HUES6 (cell line): ENCODE measurements at regions not wholly inside any gene's neighbourhood (a gene's known extent, or its start where the extent isn't known, plus 50 kb on each side); places are given as distances from the start of the nearest gene placed in this dataset.

Source experiments
- H3K27ac ChIP-seq: 2 replicates; pipeline ENCODE4 v1.7.0; 2013; ENCODE audit warnings: low read depth, mild to moderate bottlenecking, low read length, inconsistent platforms
- H3K27me3 ChIP-seq: 2 replicates; pipeline ENCODE4 v1.6.1; 2013; ENCODE audit warnings: low read length; ENCODE audit not compliant: control insufficient read depth, insufficient read depth
- H3K36me3 ChIP-seq: 2 replicates; pipeline ENCODE4 v1.6.1; 2013; ENCODE audit warnings: low read length; ENCODE audit not compliant: control insufficient read depth, insufficient read depth
- H3K4me1 ChIP-seq: 2 replicates; pipeline ENCODE4 v1.6.1; 2013; ENCODE audit warnings: low read length; ENCODE audit not compliant: control insufficient read depth, insufficient read depth
- H3K4me3 ChIP-seq: 2 replicates; pipeline ENCODE4 v1.5.1; 2013; ENCODE audit warnings: low read depth, low read length
- H3K9ac ChIP-seq: one replicate; pipeline ENCODE4 v1.6.1; 2013; ENCODE audit warnings: mild to moderate bottlenecking, low read length
- H3K9me3 ChIP-seq: 2 replicates; pipeline ENCODE4 v1.6.1; 2013; ENCODE audit warnings: low read depth, low read length; ENCODE audit not compliant: control insufficient read depth, insufficient read depth

- Histone ChIP-seq H3K4me3 (no peak overlapping the region), H3K27me3 (no peaks in the 10 kb centered on the region), H3K9ac (no peak overlapping the region), H3K9me3 (no peaks in the 10 kb centered on the region), H3K27ac (no peak overlapping the region), H3K4me1 (peaks cover 14% of the 10 kb centered on the region; the same call in 1 of the 2 replicates), H3K36me3 (no peaks in the 10 kb centered on the region)
Measured at GRCh38 chr3:44098656-44099415, 142.8 kb upstream of the TOPAZ1 start.

- Histone ChIP-seq H3K36me3 (no peaks in the 10 kb centered on the region), H3K4me1 (peaks cover 16% of the 10 kb centered on the region; the same call in 1 of the 2 replicates), H3K27me3 (no peaks in the 10 kb centered on the region), H3K9me3 (no peaks in the 10 kb centered on the region), H3K27ac (no peak overlapping the region), H3K4me3 (no peak overlapping the region), H3K9ac (no peak overlapping the region)
Measured at GRCh38 chr3:44099566-44100297, 142.0 kb upstream of the TOPAZ1 start.

- H3K9ac ChIP-seq: no peak overlapping the region
- no peaks in the 10 kb centered on the region for H3K27me3 ChIP-seq
- H3K9me3 ChIP-seq: no peaks in the 10 kb centered on the region
- peaks cover 16% of the 10 kb centered on the region; the same call in 1 of the 2 replicates for H3K4me1 ChIP-seq
- no peak overlapping the region for H3K4me3 ChIP-seq
- H3K36me3 ChIP-seq: no peaks in the 10 kb centered on the region
- H3K27ac ChIP-seq: no peak overlapping the region
Measured at GRCh38 chr3:44100298-44100695, 141.4 kb upstream of the TOPAZ1 start.

GRCh38 chr3:44104043-44104442 is 137.6 kb upstream of the TOPAZ1 start:
- H3K27ac ChIP-seq: no peak overlapping the region
- no peaks in the 10 kb centered on the region for H3K27me3 ChIP-seq

GRCh38 chr3:44104668-44105321 is 136.9 kb upstream of the TOPAZ1 start:
- H3K4me1 ChIP-seq: 0 out of 2 replicates have a peak, but pooled peaks cover 2% of the 10 kb centered on the region
- no peaks in the 10 kb centered on the region for H3K36me3 ChIP-seq
- H3K9ac ChIP-seq: no peak overlapping the region
- H3K9me3 ChIP-seq: no peaks in the 10 kb centered on the region
- H3K27me3 ChIP-seq: no peaks in the 10 kb centered on the region
- H3K4me3 ChIP-seq: no peak overlapping the region
- H3K27ac ChIP-seq: no peak overlapping the region

More at GRCh38 chr3:44104043-44104442, 137.6 kb upstream of the TOPAZ1 start:
- H3K36me3 ChIP-seq: no peaks in the 10 kb centered on the region
- H3K4me1 ChIP-seq: peaks cover 3% of the 10 kb centered on the region; the same call in 1 of the 2 replicates
- H3K9ac ChIP-seq: no peak overlapping the region
- no peaks in the 10 kb centered on the region for H3K9me3 ChIP-seq
- H3K4me3 ChIP-seq: no peak overlapping the region

- no peaks in the 10 kb centered on the region for H3K36me3 ChIP-seq
- H3K9ac ChIP-seq: no peak overlapping the region
- no peaks in the 10 kb centered on the region for H3K9me3 ChIP-seq
- H3K4me3 ChIP-seq: no peak overlapping the region
- H3K27me3 ChIP-seq: no peaks in the 10 kb centered on the region
- 0 out of 2 replicates have a peak, but pooled peaks cover 2% of the 10 kb centered on the region for H3K4me1 ChIP-seq
- H3K27ac ChIP-seq: no peak overlapping the region
Measured at GRCh38 chr3:44105571-44105970, 136.1 kb upstream of the TOPAZ1 start.

- H3K4me3 ChIP-seq: no peak overlapping the region
- no peaks in the 10 kb centered on the region for H3K9me3 ChIP-seq
- no peaks in the 10 kb centered on the region for H3K27me3 ChIP-seq
- H3K9ac ChIP-seq: no peak overlapping the region
- no peak overlapping the region for H3K27ac ChIP-seq
- 0 out of 2 replicates have a peak, but pooled peaks cover 2% of the 10 kb centered on the region for H3K4me1 ChIP-seq
- H3K36me3 ChIP-seq: no peaks in the 10 kb centered on the region
Measured at GRCh38 chr3:44106756-44107155, 134.9 kb upstream of the TOPAZ1 start.

- Histone ChIP-seq H3K4me1 (0 out of 2 replicates have a peak, but pooled peaks cover 2% of the 10 kb centered on the region), H3K27me3 (no peaks in the 10 kb centered on the region), H3K27ac (no peak overlapping the region), H3K9me3 (no peaks in the 10 kb centered on the region), H3K36me3 (no peaks in the 10 kb centered on the region), H3K9ac (no peak overlapping the region), H3K4me3 (no peak overlapping the region)
Measured at GRCh38 chr3:44108481-44108880, 133.2 kb upstream of the TOPAZ1 start.

- no peaks in the 10 kb centered on the region for H3K27me3 ChIP-seq
- peaks cover 3% of the 10 kb centered on the region; the same call in 1 of the 2 replicates for H3K4me1 ChIP-seq
- no peak overlapping the region for H3K9ac ChIP-seq
- no peak overlapping the region for H3K4me3 ChIP-seq
- H3K36me3 ChIP-seq: no peaks in the 10 kb centered on the region
- H3K27ac ChIP-seq: no peak overlapping the region
- no peaks in the 10 kb centered on the region for H3K9me3 ChIP-seq
Measured at GRCh38 chr3:44109771-44110361, 131.8 kb upstream of the TOPAZ1 start.

GRCh38 chr3:44110648-44111047 is 131.0 kb upstream of the TOPAZ1 start:
- Histone ChIP-seq H3K27me3 (no peaks in the 10 kb centered on the region), H3K9ac (no peak overlapping the region), H3K4me3 (no peak overlapping the region), H3K27ac (no peak overlapping the region), H3K36me3 (no peaks in the 10 kb centered on the region), H3K4me1 (peaks cover 3% of the 10 kb centered on the region; the same call in 1 of the 2 replicates), H3K9me3 (no peaks in the 10 kb centered on the region)
